ENCODE measurements at regions not wholly inside any gene's neighbourhood (a gene's known extent, or its start where the extent isn't known, plus 50 kb on each side); places are given as distances from the start of the nearest gene placed in this dataset.

DNA sequence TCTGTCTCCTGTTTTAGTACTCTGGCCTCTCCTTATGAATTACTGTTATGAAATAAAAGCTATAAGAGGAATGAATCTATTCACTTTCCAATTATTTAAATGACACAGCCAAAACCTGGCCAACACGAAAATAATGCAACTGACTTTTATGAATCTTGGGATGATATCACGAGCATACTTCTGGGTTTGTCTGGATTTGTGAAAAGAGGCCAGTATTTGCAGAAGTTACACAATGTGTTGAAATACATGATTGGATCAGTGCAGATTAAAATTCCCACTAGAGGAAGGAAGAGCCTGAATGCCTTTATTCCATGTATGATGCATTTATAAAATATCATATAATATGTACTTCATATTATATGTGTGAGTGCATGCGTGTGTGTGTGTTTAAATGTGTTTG, 418.2 kb downstream of the GRB14 start:
- DNase-seq: no peak
- H3K4me1 ChIP-seq: no peaks in the 10 kb centered on the region
- no peak for TF ChIP-seq POLR2A (IDR thresholded peaks at IDR 0.05)
- TF ChIP-seq, protein P1, sequence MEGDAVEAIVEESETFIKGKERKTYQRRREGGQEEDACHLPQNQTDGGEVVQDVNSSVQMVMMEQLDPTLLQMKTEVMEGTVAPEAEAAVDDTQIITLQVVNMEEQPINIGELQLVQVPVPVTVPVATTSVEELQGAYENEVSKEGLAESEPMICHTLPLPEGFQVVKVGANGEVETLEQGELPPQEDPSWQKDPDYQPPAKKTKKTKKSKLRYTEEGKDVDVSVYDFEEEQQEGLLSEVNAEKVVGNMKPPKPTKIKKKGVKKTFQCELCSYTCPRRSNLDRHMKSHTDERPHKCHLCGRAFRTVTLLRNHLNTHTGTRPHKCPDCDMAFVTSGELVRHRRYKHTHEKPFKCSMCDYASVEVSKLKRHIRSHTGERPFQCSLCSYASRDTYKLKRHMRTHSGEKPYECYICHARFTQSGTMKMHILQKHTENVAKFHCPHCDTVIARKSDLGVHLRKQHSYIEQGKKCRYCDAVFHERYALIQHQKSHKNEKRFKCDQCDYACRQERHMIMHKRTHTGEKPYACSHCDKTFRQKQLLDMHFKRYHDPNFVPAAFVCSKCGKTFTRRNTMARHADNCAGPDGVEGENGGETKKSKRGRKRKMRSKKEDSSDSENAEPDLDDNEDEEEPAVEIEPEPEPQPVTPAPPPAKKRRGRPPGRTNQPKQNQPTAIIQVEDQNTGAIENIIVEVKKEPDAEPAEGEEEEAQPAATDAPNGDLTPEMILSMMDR (IDR thresholded peaks at IDR 0.05): no peak
- no peaks in the 10 kb centered on the region for H3K36me3 ChIP-seq
- H3K4me3 ChIP-seq: no peak overlapping the region
- no peaks in the 10 kb centered on the region for H3K9me3 ChIP-seq
- H3K27ac ChIP-seq: no peak overlapping the region
- no peaks in the 10 kb centered on the region for H3K27me3 ChIP-seq

DNA sequence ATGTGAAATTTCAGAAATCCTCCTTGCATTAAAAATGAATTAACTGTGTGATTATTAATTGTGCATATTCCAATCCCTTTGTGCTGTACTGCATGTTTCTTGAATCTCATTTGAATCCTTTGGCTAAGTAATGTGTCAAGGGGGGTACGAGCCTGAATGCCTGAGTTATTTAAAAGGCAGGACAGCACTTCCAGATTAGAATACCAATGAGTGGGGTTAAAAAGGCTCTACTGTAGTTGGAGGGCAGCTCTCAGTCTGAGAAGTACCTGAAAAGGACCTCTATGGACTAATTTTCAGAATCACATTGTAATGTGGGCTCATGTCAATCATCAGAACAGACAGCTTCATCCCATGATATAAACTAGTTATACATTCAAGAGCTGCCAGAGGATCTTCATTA, 423.0 kb downstream of the GRB14 start:
- no peaks in the 10 kb centered on the region for H3K36me3 ChIP-seq
- DNase-seq: no peak
- no peaks in the 10 kb centered on the region for H3K27me3 ChIP-seq
- TF ChIP-seq, protein P1 (IDR thresholded peaks at IDR 0.05): no peak
- TF ChIP-seq POLR2A (IDR thresholded peaks at IDR 0.05): no peak
- no peak overlapping the region for H3K4me3 ChIP-seq
- H3K4me1 ChIP-seq: no peaks in the 10 kb centered on the region
- no peaks in the 10 kb centered on the region for H3K9me3 ChIP-seq
- no peak overlapping the region for H3K27ac ChIP-seq

DNA sequence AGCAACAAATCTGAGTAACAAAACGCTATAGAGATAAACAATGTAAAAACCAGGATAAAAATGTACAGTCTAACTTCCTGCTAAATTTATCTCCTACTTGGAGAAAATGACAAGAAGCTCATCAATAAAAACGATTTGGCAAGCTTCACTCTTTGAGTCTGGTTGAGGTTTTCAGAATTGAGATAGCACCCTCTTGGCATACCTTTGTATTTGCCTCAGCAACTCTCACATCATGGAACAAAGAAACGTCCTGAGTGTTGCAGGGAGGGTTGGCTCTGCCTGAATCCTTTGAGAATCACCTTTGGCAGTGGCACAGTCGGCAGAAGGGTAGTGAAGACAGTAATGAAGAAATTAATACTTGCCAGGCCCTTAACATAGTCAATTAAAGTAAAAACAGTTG, 430.6 kb downstream of the GRB14 start:
- Histone ChIP-seq H3K4me3 (no peak overlapping the region), H3K4me1 (no peaks in the 10 kb centered on the region), H3K36me3 (no peaks in the 10 kb centered on the region), H3K9me3 (no peaks in the 10 kb centered on the region), H3K27ac (no peak overlapping the region), H3K27me3 (no peaks in the 10 kb centered on the region)
- no peak for DNase-seq
- no peak for TF ChIP-seq POLR2A (IDR thresholded peaks at IDR 0.05)
- TF ChIP-seq, protein P1 (IDR thresholded peaks at IDR 0.05): no peak

- Histone ChIP-seq H3K36me3 (no peaks in the 10 kb centered on the region), H3K27ac (no peak overlapping the region), H3K4me1 (no peaks in the 10 kb centered on the region), H3K27me3 (no peaks in the 10 kb centered on the region), H3K9me3 (no peaks in the 10 kb centered on the region), H3K4me3 (no peak overlapping the region)
- DNase-seq: no peak
- TF ChIP-seq POLR2A (IDR thresholded peaks at IDR 0.05): no peak
- TF ChIP-seq, protein P1 (IDR thresholded peaks at IDR 0.05): no peak
These were observed 431.4 kb downstream of the GRB14 start for GRCh38 chr2:164189851-164190250.

GRCh38 chr2:164187121-164187520, 434.2 kb downstream of the GRB14 start:
- Histone ChIP-seq H3K27me3 (no peaks in the 10 kb centered on the region), H3K4me1 (no peaks in the 10 kb centered on the region), H3K4me3 (no peak overlapping the region), H3K27ac (no peak overlapping the region), H3K9me3 (no peaks in the 10 kb centered on the region), H3K36me3 (no peaks in the 10 kb centered on the region)
- DNase-seq: no peak
- TF ChIP-seq, protein P1 (IDR thresholded peaks at IDR 0.05): no peak
- no peak for TF ChIP-seq POLR2A (IDR thresholded peaks at IDR 0.05)

DNA sequence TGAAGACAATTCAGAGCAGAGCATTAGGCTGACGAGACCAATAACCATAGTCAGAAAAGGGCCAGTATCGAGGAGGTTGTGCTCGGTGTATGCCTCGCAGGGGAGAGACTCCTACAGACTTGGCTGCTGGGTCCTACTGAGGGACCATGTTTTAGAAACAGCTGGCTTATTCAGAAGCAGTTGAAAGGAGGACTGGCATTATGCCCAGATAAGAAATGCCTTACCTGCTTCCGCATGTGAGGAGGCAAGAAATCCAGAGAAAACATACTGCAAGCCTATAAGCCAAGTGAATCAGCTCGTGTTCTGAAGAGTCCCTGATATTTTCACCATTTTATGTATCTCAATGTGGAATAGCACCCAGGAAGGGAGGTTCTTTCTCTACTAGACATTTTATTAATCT, 434.7 kb downstream of the GRB14 start:
- Histone ChIP-seq H3K9me3 (no peaks in the 10 kb centered on the region), H3K27ac (no peak overlapping the region), H3K36me3 (no peaks in the 10 kb centered on the region), H3K4me3 (no peak overlapping the region), H3K4me1 (no peaks in the 10 kb centered on the region), H3K27me3 (no peaks in the 10 kb centered on the region)
- no peak for DNase-seq
- TF ChIP-seq, protein P1 (IDR thresholded peaks at IDR 0.05): no peak

Measured in Peyer's patch (tissue), 4 donors.